ENCODE measurements at regions not wholly inside any gene's neighbourhood (a gene's known extent, or its start where the extent isn't known, plus 50 kb on each side); places are given as distances from the start of the nearest gene placed in this dataset.
"Not testable (repeated sequence)": the region's sequence is repeated elsewhere in the genome, so short reads cannot be mapped to it uniquely, and the experiment has no call there.

- no peak overlapping the region for H2AFZ ChIP-seq (ENCODE audit: control insufficient read depth, low read length)
- no peak for FAIRE-seq
- H3K79me2 ChIP-seq (ENCODE audit: control insufficient read depth, insufficient read depth, low read length), result no peaks in the 10 kb centered on the region
- no peaks in the 10 kb centered on the region for H3K27me3 ChIP-seq (ENCODE audit: control insufficient read depth, extremely low read depth, insufficient read depth, low read length)
- H3K27ac ChIP-seq (ENCODE audit: control insufficient read depth, insufficient read depth, low read length), result no peak overlapping the region
- no peak for DNase-seq (ENCODE audit: low read depth, low spot score)
- no peaks in the 10 kb centered on the region for H3K9me3 ChIP-seq (ENCODE audit: control insufficient read depth, low read depth, low read length)
- no peaks in the 10 kb centered on the region for H3K9me1 ChIP-seq (ENCODE audit: control insufficient read depth, extremely low read depth, insufficient read depth, low read length)
- TF ChIP-seq CTCF (optimal IDR thresholded peaks at IDR 0.05 in 1 of 3, IDR thresholded peaks at IDR 0.05 in 1 of 3, conservative IDR thresholded peaks at IDR 0.05 in 1 of 3; ENCODE audit: extremely low read depth in 1 of 3, insufficient read depth in 2 of 3, low read length in 3 of 3) (no peak), EZH2 (IDR thresholded peaks at IDR 0.05; ENCODE audit: low read length) (no peak)
- H3K4me2 ChIP-seq (ENCODE audit: control insufficient read depth, extremely low read depth, insufficient read depth, low read depth, low read length), result no peak overlapping the region
- dilution Hi-C loops (cut with MboI; ENCODE audit: extremely low pct_ligation_motif_present, low sequenced_read_pairs), result no loop called here
- no peaks in the 10 kb centered on the region for H3K36me3 ChIP-seq (ENCODE audit: control insufficient read depth in 2 of 2, extremely low read depth in 1 of 2, insufficient read depth in 2 of 2, low read length in 2 of 2)
- no peak overlapping the region for H3K9ac ChIP-seq (ENCODE audit: control insufficient read depth, extremely low read depth, insufficient read depth, low read length)
- no peaks in the 10 kb centered on the region for H4K20me1 ChIP-seq (ENCODE audit: control insufficient read depth, extremely low read depth, insufficient read depth, low read length)
- no peak overlapping the region for H3K4me3 ChIP-seq (ENCODE audit: control insufficient read depth in 2 of 3, extremely low read depth in 1 of 3, insufficient read depth in 2 of 3, low read depth in 1 of 3, low read length in 3 of 3)
- H3K4me1 ChIP-seq (ENCODE audit: control insufficient read depth, extremely low read depth, insufficient read depth, low read length), result no peaks in the 10 kb centered on the region
Measured at GRCh38 chr7:120005720-120006119, 267.3 kb upstream of the KCND2 start.

GRCh38 chr7:120014301-120014700, 258.7 kb upstream of the KCND2 start:
- H3K4me1 ChIP-seq (ENCODE audit: control insufficient read depth, extremely low read depth, insufficient read depth, low read length); FAIRE-seq; dilution Hi-C loops (cut with MboI; ENCODE audit: extremely low pct_ligation_motif_present, low sequenced_read_pairs): not testable (repeated sequence)

GRCh38 chr7:120014925-120015465, 258.0 kb upstream of the KCND2 start:
- H3K27ac ChIP-seq (ENCODE audit: control insufficient read depth, insufficient read depth, low read length), result no peak overlapping the region
- H3K4me2 ChIP-seq (ENCODE audit: control insufficient read depth, extremely low read depth, insufficient read depth, low read depth, low read length), result no peak overlapping the region
- H3K36me3 ChIP-seq (ENCODE audit: control insufficient read depth in 2 of 2, extremely low read depth in 1 of 2, insufficient read depth in 2 of 2, low read length in 2 of 2), result no peaks in the 10 kb centered on the region
- no peaks in the 10 kb centered on the region for H3K79me2 ChIP-seq (ENCODE audit: control insufficient read depth, insufficient read depth, low read length)
- no peaks in the 10 kb centered on the region for H4K20me1 ChIP-seq (ENCODE audit: control insufficient read depth, extremely low read depth, insufficient read depth, low read length)
- no peaks in the 10 kb centered on the region for H3K27me3 ChIP-seq (ENCODE audit: control insufficient read depth, extremely low read depth, insufficient read depth, low read length)
- no peak overlapping the region for H3K4me3 ChIP-seq (ENCODE audit: control insufficient read depth in 2 of 3, extremely low read depth in 1 of 3, insufficient read depth in 2 of 3, low read depth in 1 of 3, low read length in 3 of 3)
- no peaks in the 10 kb centered on the region for H3K9me3 ChIP-seq (ENCODE audit: control insufficient read depth, low read depth, low read length)
- no peak overlapping the region for H2AFZ ChIP-seq (ENCODE audit: control insufficient read depth, low read length)
- H3K9me1 ChIP-seq (ENCODE audit: control insufficient read depth, extremely low read depth, insufficient read depth, low read length), result no peaks in the 10 kb centered on the region
- no peak for FAIRE-seq
- H3K4me1 ChIP-seq (ENCODE audit: control insufficient read depth, extremely low read depth, insufficient read depth, low read length), result no peaks in the 10 kb centered on the region
- dilution Hi-C loops (cut with MboI; ENCODE audit: extremely low pct_ligation_motif_present, low sequenced_read_pairs), result no loop called here
- H3K9ac ChIP-seq (ENCODE audit: control insufficient read depth, extremely low read depth, insufficient read depth, low read length), result no peak overlapping the region
- no peak for DNase-seq (ENCODE audit: low read depth, low spot score)
- no peak for TF ChIP-seq CTCF (optimal IDR thresholded peaks at IDR 0.05 in 1 of 3, IDR thresholded peaks at IDR 0.05 in 1 of 3, conservative IDR thresholded peaks at IDR 0.05 in 1 of 3; ENCODE audit: extremely low read depth in 1 of 3, insufficient read depth in 2 of 3, low read length in 3 of 3)
- TF ChIP-seq EZH2 (IDR thresholded peaks at IDR 0.05; ENCODE audit: low read length), result no peak

More at GRCh38 chr7:120014301-120014700, 258.7 kb upstream of the KCND2 start:
- not testable (repeated sequence) for H3K36me3 ChIP-seq (ENCODE audit: control insufficient read depth in 2 of 2, extremely low read depth in 1 of 2, insufficient read depth in 2 of 2, low read length in 2 of 2); H3K79me2 ChIP-seq (ENCODE audit: control insufficient read depth, insufficient read depth, low read length); H2AFZ ChIP-seq (ENCODE audit: control insufficient read depth, low read length); DNase-seq (ENCODE audit: low read depth, low spot score); H3K4me2 ChIP-seq (ENCODE audit: control insufficient read depth, extremely low read depth, insufficient read depth, low read depth, low read length); H3K9me3 ChIP-seq (ENCODE audit: control insufficient read depth, low read depth, low read length); H3K9ac ChIP-seq (ENCODE audit: control insufficient read depth, extremely low read depth, insufficient read depth, low read length); H3K9me1 ChIP-seq (ENCODE audit: control insufficient read depth, extremely low read depth, insufficient read depth, low read length); H4K20me1 ChIP-seq (ENCODE audit: control insufficient read depth, extremely low read depth, insufficient read depth, low read length); H3K27me3 ChIP-seq (ENCODE audit: control insufficient read depth, extremely low read depth, insufficient read depth, low read length); H3K4me3 ChIP-seq (ENCODE audit: control insufficient read depth in 2 of 3, extremely low read depth in 1 of 3, insufficient read depth in 2 of 3, low read depth in 1 of 3, low read length in 3 of 3); H3K27ac ChIP-seq (ENCODE audit: control insufficient read depth, insufficient read depth, low read length)

Measured in keratinocyte (primary cell).